Umbilical cord (tissue), 1 donor: ENCODE measurements at regions not wholly inside any gene's neighbourhood (a gene's known extent, or its start where the extent isn't known, plus 50 kb on each side); places are given as distances from the start of the nearest gene placed in this dataset.
A peak's percentile ranks its signal among the peaks of the same experiment; 100 is the strongest.

Source experiments
- DNase-seq: peaks from one replicate; pipeline ENCODE4 v3.0.0-alpha.2; 2015; ENCODE audit warnings: low spot score

- peak; percentile 31 for DNase-seq
These were observed 300.5 kb downstream of the KLF6 start for GRCh38 chr10:3484306-3485056.

- peak; percentile 98 for DNase-seq
These were observed 302.6 kb downstream of the KLF6 start for GRCh38 chr10:3482200-3482993.

- DNase-seq, result no peak
These were observed 303.5 kb downstream of the KLF6 start for GRCh38 chr10:3481496-3481895.

GRCh38 chr10:3480990-3481315 is 304.1 kb downstream of the KLF6 start:
- DNase-seq, result no peak

GRCh38 chr10:3480281-3480989 is 304.6 kb downstream of the KLF6 start:
- DNase-seq, result no peak

GRCh38 chr10:3478632-3479240 is 306.2 kb upstream of the PITRM1 start:
- DNase-seq, result no peak

GRCh38 chr10:3478153-3478552 is 305.6 kb upstream of the PITRM1 start:
- no peak for DNase-seq

- DNase-seq, result no peak
These were observed 305.1 kb upstream of the PITRM1 start for GRCh38 chr10:3477683-3478082.

- DNase-seq, result no peak
These were observed 304.3 kb upstream of the PITRM1 start for GRCh38 chr10:3476640-3477448.

GRCh38 chr10:3476186-3476585 is 303.6 kb upstream of the PITRM1 start:
- no peak for DNase-seq

- DNase-seq, result no peak
These were observed 302.8 kb upstream of the PITRM1 start for GRCh38 chr10:3475367-3475766.

- DNase-seq, result no peak
These were observed 301.7 kb upstream of the PITRM1 start for GRCh38 chr10:3474266-3474665.

- no peak for DNase-seq
These were observed 300.7 kb upstream of the PITRM1 start for GRCh38 chr10:3473271-3473670.

GRCh38 chr10:3472287-3473051 is 299.9 kb upstream of the PITRM1 start:
- DNase-seq, result peak; percentile 40

GRCh38 chr10:3471927-3472286 is 299.3 kb upstream of the PITRM1 start:
- DNase-seq, result no peak

GRCh38 chr10:3471472-3471871 is 298.9 kb upstream of the PITRM1 start:
- no peak for DNase-seq

GRCh38 chr10:3470191-3470590 is 297.6 kb upstream of the PITRM1 start:
- no peak for DNase-seq

- DNase-seq, result no peak
These were observed 297.0 kb upstream of the PITRM1 start for GRCh38 chr10:3469639-3470020.

GRCh38 chr10:3468919-3469638 is 296.5 kb upstream of the PITRM1 start:
- peak; percentile 97 for DNase-seq
